Neural progenitor cell (in vitro differentiated cells): ENCODE measurements at regions not wholly inside any gene's neighbourhood (a gene's known extent, or its start where the extent isn't known, plus 50 kb on each side); places are given as distances from the start of the nearest gene placed in this dataset.

Source experiments
- CTCF ChIP-seq: fragments of 200-600 bp; sonication (generic); IDR thresholded peaks from 2 replicates; pipeline ENCODE4 v1.5.1; 2017; ENCODE audit warnings: antibody characterized with exemption, mild to moderate bottlenecking
- EZH2phosphoT487 ChIP-seq: fragments of 200-600 bp; sonication (generic); IDR thresholded peaks from 2 replicates; pipeline ENCODE4 v1.6.1; 2017; ENCODE audit warnings: antibody characterized with exemption

- TF ChIP-seq CTCF (no peak), EZH2phosphoT487 (no peak)
Observed at GRCh38 chr1:184296466-184297243, 90.2 kb upstream of the C1orf21 start.
